Subcutaneous abdominal adipose tissue (tissue), 5 donors: ENCODE measurements at regions not wholly inside any gene's neighbourhood (a gene's known extent, or its start where the extent isn't known, plus 50 kb on each side); places are given as distances from the start of the nearest gene placed in this dataset.
"Not testable (repeated sequence)": the region's sequence is repeated elsewhere in the genome, so short reads cannot be mapped to it uniquely, and the experiment has no call there.

Experiments used
- H3K27ac ChIP-seq: one replicate; pipeline ENCODE4 v1.7.0; 2013; ENCODE audit warnings: low read depth, mild to moderate bottlenecking, inconsistent platforms, low read length, moderate library complexity
- H3K27me3 ChIP-seq, 5 donors: one replicate each; pipeline ENCODE4 v1.7.0; 2013; ENCODE audit warnings: low read length in 5 of 5, inconsistent platforms in 1 of 5; ENCODE audit not compliant: control insufficient read depth in 5 of 5, insufficient read depth in 4 of 5
- H3K36me3 ChIP-seq, 5 donors: one replicate each; pipeline ENCODE4 v1.7.0; 2013; ENCODE audit warnings: low read length in 5 of 5; ENCODE audit not compliant: control insufficient read depth in 5 of 5, insufficient read depth in 5 of 5
- H3K4me1 ChIP-seq, 5 donors: one replicate each; pipeline ENCODE4 v1.7.0; 2013; ENCODE audit warnings: low read length in 5 of 5, mild to moderate bottlenecking in 3 of 5, moderate library complexity in 1 of 5; ENCODE audit not compliant: control insufficient read depth in 5 of 5, insufficient read depth in 5 of 5
- H3K4me3 ChIP-seq, 5 donors: one replicate each; pipeline ENCODE4 v1.7.0; 2013; ENCODE audit warnings: low read length in 5 of 5, low read depth in 1 of 5
- H3K9ac ChIP-seq, 5 donors: one replicate each; pipeline ENCODE4 v1.7.0; 2013; ENCODE audit warnings: low read length in 5 of 5, mild to moderate bottlenecking in 4 of 5, moderate library complexity in 3 of 5
- H3K9me3 ChIP-seq, 5 donors: one replicate each; pipeline ENCODE4 v1.7.0; 2013; ENCODE audit warnings: low read length in 5 of 5; ENCODE audit not compliant: control insufficient read depth in 5 of 5
- donor health status: healthy.
- donor health status: healthy.
- donor health status: healthy.
- donor health status: healthy.
- donor health status: healthy.

DNA sequence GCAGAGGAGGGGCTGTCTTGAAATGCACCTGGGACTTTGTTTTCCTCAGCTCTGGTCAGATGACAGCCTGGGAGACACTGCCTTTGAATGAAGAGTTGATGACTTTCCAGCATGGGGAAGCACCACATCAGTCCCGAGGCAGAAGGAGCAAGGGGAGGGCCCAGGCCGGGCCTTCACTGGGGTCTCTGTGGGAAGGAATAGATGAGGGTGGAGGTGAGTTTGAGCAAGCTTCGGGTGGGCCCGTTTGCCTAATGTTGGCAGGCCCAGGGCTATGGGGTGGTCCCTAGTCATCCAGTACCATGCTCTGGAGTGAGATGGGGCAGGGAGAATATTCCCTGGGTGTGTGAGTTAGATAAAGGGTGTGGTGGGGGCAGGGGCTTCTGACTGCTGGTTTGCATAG is 100.4 kb upstream of the RUFY1 start:
- H3K9me3 ChIP-seq, H3K36me3 ChIP-seq, H3K27ac ChIP-seq, H3K4me1 ChIP-seq, H3K9ac ChIP-seq, H3K4me3 ChIP-seq, H3K27me3 ChIP-seq: not testable (repeated sequence)

DNA sequence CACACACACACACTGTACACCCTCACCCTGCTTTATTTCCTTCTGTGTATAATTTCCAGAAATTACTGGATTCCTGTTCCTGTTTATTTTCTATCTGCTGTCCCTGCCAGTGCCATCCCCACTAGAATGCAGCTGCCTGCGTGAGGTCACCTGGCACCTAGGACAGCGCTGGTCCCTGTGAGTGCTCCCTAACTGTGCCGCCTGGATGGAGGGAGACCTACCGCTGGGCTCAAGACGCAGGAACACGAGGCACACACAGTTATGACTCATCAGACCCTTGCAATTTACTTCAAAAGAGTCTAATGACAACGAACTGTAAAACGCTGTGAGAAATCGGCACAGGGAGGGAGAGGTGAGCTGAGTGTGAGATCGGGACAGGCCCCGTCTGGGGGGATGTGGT is 102.1 kb upstream of the RUFY1 start:
- not testable (repeated sequence) for H3K36me3 ChIP-seq, H3K27me3 ChIP-seq, H3K9ac ChIP-seq, H3K9me3 ChIP-seq, H3K4me3 ChIP-seq, H3K27ac ChIP-seq, H3K4me1 ChIP-seq

DNA sequence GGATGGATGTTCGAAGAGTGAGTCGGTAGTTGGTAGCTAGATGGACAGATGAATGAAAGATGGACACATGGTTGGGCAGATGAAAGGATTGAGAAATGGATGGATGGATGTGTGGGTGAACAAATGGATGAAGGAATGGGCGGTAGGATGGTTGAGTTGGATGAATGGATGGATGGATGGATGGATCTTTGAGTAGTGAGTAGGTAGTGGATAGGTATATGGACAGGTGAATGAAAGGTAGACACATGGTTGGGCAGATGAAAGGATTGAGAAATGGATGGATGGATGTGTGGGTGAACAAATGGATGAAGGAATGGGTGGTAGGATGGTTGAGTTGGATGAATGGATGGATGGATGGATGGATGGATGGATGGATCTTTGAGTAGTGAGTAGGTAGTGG is 97.0 kb upstream of the ADAMTS2 start:
- not testable (repeated sequence) for H3K9me3 ChIP-seq, H3K27ac ChIP-seq, H3K4me3 ChIP-seq, H3K4me1 ChIP-seq, H3K36me3 ChIP-seq, H3K9ac ChIP-seq
- H3K27me3 ChIP-seq = peaks cover 6 to 16% (median 9%) of the 10 kb centered on the region in 5 donors

DNA sequence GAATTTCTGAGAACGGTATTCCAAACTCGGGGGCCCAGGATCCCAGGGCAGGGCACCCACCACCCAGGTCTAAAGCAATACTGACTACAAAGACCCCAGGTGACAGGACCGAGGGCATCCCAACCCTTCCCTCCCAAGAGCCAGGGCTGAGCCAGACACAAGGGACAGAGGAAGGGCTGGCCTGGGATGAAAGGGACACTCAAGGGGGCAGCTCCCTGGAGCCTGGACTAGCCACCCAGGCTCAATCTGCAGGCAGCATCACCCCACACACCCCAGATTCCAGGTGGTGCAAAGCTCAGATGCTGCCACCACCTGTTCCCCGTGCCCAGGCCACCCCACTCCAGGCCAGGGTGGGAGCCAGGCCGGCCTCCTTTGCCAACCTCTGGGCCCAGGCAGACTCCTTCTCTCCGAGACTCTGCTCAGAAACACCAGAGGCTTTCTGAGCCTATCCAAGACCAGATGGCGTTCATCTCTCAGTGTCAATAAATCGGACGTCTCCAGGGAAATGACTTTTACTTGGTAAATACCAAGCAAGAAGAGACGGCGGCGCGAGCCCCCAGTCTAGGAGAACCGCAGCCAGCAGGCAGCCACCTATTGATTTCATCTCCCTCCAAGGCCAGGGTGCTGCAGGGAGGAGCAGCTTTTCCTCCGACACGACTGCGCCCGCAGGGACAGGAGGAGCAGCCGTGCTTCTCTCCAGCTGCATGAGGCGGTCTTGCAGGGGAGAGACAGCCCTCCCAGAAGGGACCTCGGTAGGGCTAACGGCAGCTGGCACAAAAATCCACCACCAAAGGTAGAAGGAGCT is 94.1 kb upstream of the ADAMTS2 start:
- peaks cover 8 to 16% (median 9%) of the 10 kb centered on the region in 5 donors for H3K27me3 ChIP-seq
- no peaks in the 10 kb centered on the region for H3K9me3 ChIP-seq
- H3K36me3 ChIP-seq = no peaks in the 10 kb centered on the region
- H3K27ac ChIP-seq = no peak overlapping the region
- no peak overlapping the region for H3K4me3 ChIP-seq
- no peaks in the 10 kb centered on the region for H3K4me1 ChIP-seq
- H3K9ac ChIP-seq = no peak overlapping the region

GRCh38 chr5:179438461-179438860 is 93.2 kb upstream of the ADAMTS2 start:
- Histone ChIP-seq H3K4me1 (no peaks in the 10 kb centered on the region), H3K9ac (no peak overlapping the region), H3K4me3 (no peak overlapping the region), H3K36me3 (no peaks in the 10 kb centered on the region), H3K9me3 (no peaks in the 10 kb centered on the region), H3K27ac (no peak overlapping the region), H3K27me3 (peaks cover 8 to 16% (median 9%) of the 10 kb centered on the region in 5 donors)

- H3K4me3 ChIP-seq = no peak overlapping the region
- no peak overlapping the region for H3K27ac ChIP-seq
- H3K36me3 ChIP-seq = no peaks in the 10 kb centered on the region
- H3K9me3 ChIP-seq = peaks cover 0 to 2% (median under 1%) of the 10 kb centered on the region in 5 donors
- no peaks in the 10 kb centered on the region for H3K4me1 ChIP-seq
- H3K27me3 ChIP-seq = peaks cover 8 to 16% (median 9%) of the 10 kb centered on the region in 5 donors
- H3K9ac ChIP-seq = no peak overlapping the region
These were observed 92.8 kb upstream of the ADAMTS2 start for GRCh38 chr5:179438011-179438441.

GRCh38 chr5:179437341-179438001 is 92.2 kb upstream of the ADAMTS2 start:
- no peak overlapping the region for H3K9ac ChIP-seq

GRCh38 chr5:179436321-179437122 is 91.3 kb upstream of the ADAMTS2 start:
- H3K9ac ChIP-seq = no peak overlapping the region
- H3K27ac ChIP-seq = no peak overlapping the region
- H3K4me3 ChIP-seq = no peak overlapping the region
- no peaks in the 10 kb centered on the region for H3K36me3 ChIP-seq
- H3K4me1 ChIP-seq = no peaks in the 10 kb centered on the region
- H3K27me3 ChIP-seq = peaks cover 8 to 16% (median 9%) of the 10 kb centered on the region in 5 donors
- peaks cover 0 to 8% (median 3%) of the 10 kb centered on the region in 5 donors for H3K9me3 ChIP-seq

More at GRCh38 chr5:179437341-179438001, 92.2 kb upstream of the ADAMTS2 start:
- H3K9me3 ChIP-seq = peaks cover 0 to 7% (median 2%) of the 10 kb centered on the region in 5 donors
- H3K27me3 ChIP-seq = peaks cover 8 to 16% (median 9%) of the 10 kb centered on the region in 5 donors
- H3K4me1 ChIP-seq = no peaks in the 10 kb centered on the region
- no peak overlapping the region for H3K4me3 ChIP-seq
- no peaks in the 10 kb centered on the region for H3K36me3 ChIP-seq
- H3K27ac ChIP-seq = no peak overlapping the region

GRCh38 chr5:179435731-179436315 is 90.6 kb upstream of the ADAMTS2 start:
- no peak overlapping the region for H3K9ac ChIP-seq
- H3K27ac ChIP-seq = no peak overlapping the region
- H3K36me3 ChIP-seq = no peaks in the 10 kb centered on the region
- H3K4me1 ChIP-seq = no peaks in the 10 kb centered on the region
- H3K27me3 ChIP-seq = peaks cover 8 to 16% (median 9%) of the 10 kb centered on the region in 5 donors
- peaks cover 0 to 15% (median 10%) of the 10 kb centered on the region in 5 donors for H3K9me3 ChIP-seq
- H3K4me3 ChIP-seq = no peak overlapping the region
